ENCODE measurements at regions not wholly inside any gene's neighbourhood (a gene's known extent, or its start where the extent isn't known, plus 50 kb on each side); places are given as distances from the start of the nearest gene placed in this dataset.

GRCh38 chr1:30418939-30419720, 304.3 kb downstream of the MATN1 start:
- TF ChIP-seq POLR2A (IDR thresholded peaks at IDR 0.05; ENCODE audit: low read depth, low read length) (no peak), TAF1 (IDR thresholded peaks at IDR 0.05; ENCODE audit: borderline replicate concordance, low read depth, low read length) (no peak), POLR2AphosphoS5 (IDR thresholded peaks at IDR 0.05; ENCODE audit: low read depth, low read length) (no peak)
